ENCODE measurements at regions not wholly inside any gene's neighbourhood (a gene's known extent, or its start where the extent isn't known, plus 50 kb on each side); places are given as distances from the start of the nearest gene placed in this dataset.

DNA sequence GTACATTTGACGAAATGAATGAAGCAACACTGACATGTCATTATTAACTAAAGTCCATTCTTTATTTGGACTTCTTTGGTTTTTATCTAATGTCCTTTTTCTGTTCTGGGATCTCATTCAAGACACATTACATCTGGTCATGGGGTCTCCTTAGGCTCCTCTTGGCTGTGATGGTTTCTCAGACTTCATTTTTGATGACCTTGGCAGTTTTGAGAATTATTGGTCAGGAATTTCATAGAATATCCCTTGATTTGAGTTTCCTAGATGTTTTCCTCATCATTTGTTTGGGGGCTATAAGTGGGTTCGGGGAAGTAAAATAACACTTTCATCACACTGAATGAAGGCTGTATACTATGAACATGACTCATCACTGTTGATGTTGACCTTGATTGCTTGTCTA is 770.6 kb downstream of the AACS start:
- TF ChIP-seq, protein P1, sequence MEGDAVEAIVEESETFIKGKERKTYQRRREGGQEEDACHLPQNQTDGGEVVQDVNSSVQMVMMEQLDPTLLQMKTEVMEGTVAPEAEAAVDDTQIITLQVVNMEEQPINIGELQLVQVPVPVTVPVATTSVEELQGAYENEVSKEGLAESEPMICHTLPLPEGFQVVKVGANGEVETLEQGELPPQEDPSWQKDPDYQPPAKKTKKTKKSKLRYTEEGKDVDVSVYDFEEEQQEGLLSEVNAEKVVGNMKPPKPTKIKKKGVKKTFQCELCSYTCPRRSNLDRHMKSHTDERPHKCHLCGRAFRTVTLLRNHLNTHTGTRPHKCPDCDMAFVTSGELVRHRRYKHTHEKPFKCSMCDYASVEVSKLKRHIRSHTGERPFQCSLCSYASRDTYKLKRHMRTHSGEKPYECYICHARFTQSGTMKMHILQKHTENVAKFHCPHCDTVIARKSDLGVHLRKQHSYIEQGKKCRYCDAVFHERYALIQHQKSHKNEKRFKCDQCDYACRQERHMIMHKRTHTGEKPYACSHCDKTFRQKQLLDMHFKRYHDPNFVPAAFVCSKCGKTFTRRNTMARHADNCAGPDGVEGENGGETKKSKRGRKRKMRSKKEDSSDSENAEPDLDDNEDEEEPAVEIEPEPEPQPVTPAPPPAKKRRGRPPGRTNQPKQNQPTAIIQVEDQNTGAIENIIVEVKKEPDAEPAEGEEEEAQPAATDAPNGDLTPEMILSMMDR (IDR thresholded peaks at IDR 0.05; ENCODE audit: insufficient read depth, low read length) = no peak
- TF ChIP-seq SPI1 (IDR thresholded peaks at IDR 0.05; ENCODE audit: borderline replicate concordance, low read depth) (no peak), POLR2AphosphoS5 (IDR thresholded peaks at IDR 0.05; ENCODE audit: low read depth) (no peak), GABPA (IDR thresholded peaks at IDR 0.05; ENCODE audit: low read depth) (no peak)
- TF ChIP-seq, protein P2, sequence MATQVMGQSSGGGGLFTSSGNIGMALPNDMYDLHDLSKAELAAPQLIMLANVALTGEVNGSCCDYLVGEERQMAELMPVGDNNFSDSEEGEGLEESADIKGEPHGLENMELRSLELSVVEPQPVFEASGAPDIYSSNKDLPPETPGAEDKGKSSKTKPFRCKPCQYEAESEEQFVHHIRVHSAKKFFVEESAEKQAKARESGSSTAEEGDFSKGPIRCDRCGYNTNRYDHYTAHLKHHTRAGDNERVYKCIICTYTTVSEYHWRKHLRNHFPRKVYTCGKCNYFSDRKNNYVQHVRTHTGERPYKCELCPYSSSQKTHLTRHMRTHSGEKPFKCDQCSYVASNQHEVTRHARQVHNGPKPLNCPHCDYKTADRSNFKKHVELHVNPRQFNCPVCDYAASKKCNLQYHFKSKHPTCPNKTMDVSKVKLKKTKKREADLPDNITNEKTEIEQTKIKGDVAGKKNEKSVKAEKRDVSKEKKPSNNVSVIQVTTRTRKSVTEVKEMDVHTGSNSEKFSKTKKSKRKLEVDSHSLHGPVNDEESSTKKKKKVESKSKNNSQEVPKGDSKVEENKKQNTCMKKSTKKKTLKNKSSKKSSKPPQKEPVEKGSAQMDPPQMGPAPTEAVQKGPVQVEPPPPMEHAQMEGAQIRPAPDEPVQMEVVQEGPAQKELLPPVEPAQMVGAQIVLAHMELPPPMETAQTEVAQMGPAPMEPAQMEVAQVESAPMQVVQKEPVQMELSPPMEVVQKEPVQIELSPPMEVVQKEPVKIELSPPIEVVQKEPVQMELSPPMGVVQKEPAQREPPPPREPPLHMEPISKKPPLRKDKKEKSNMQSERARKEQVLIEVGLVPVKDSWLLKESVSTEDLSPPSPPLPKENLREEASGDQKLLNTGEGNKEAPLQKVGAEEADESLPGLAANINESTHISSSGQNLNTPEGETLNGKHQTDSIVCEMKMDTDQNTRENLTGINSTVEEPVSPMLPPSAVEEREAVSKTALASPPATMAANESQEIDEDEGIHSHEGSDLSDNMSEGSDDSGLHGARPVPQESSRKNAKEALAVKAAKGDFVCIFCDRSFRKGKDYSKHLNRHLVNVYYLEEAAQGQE (IDR thresholded peaks at IDR 0.05; ENCODE audit: insufficient replicate concordance, low read depth) = no peak

Data from HL-60 (cell line).